NCI-H748 (cell line): ENCODE measurements at regions not wholly inside any gene's neighbourhood (a gene's known extent, or its start where the extent isn't known, plus 50 kb on each side); places are given as distances from the start of the nearest gene placed in this dataset.
"Not testable (repeated sequence)": the region's sequence is repeated elsewhere in the genome, so short reads cannot be mapped to it uniquely, and the experiment has no call there.

Source experiments
- DNase-seq: peaks from one replicate; lab custom pipeline; 2025; ENCODE audit not compliant: unreplicated experiment; lab: John Stamatoyannopoulos, UW

GRCh38 chr3:171980578-171981270, 58.7 kb upstream of the FNDC3B start:
- no peak for DNase-seq

- no peak for DNase-seq
Measured at GRCh38 chr3:171981271-171981605, 58.1 kb upstream of the FNDC3B start.

GRCh38 chr3:171982828-171983227, 56.5 kb upstream of the FNDC3B start:
- DNase-seq: no peak

GRCh38 chr3:171983685-171984084, 55.7 kb upstream of the FNDC3B start:
- DNase-seq: not testable (repeated sequence)

GRCh38 chr3:171984883-171985282, 54.5 kb upstream of the FNDC3B start:
- DNase-seq: no peak

GRCh38 chr3:171986176-171986575, 53.2 kb upstream of the FNDC3B start:
- no peak for DNase-seq

GRCh38 chr3:171986757-171987518, 52.4 kb upstream of the FNDC3B start:
- no peak for DNase-seq
